Kidney (tissue), 13 donors: ENCODE measurements at regions not wholly inside any gene's neighbourhood (a gene's known extent, or its start where the extent isn't known, plus 50 kb on each side); places are given as distances from the start of the nearest gene placed in this dataset.

ENCODE experiments used
- DNase-seq, 5 donors: peaks; one replicate each; pipeline ENCODE4 v3.0.0-alpha.2; 2013 to 2020
- FAIRE-seq: peaks from 2 replicates; lab custom pipeline; 2012; peaks lifted over from hg19 to GRCh38; lab: Jason Lieb, UNC
- H3K27ac ChIP-seq, 2 donors: one replicate each; pipeline ENCODE4 v1.7.0; 2013; ENCODE audit warnings: low read depth in 2 of 2, low read length in 2 of 2, inconsistent platforms in 1 of 2
- H3K27me3 ChIP-seq: one replicate; pipeline ENCODE4 v1.7.1; 2013; ENCODE audit warnings: low read length, inconsistent platforms; ENCODE audit not compliant: control insufficient read depth, insufficient read depth
- H3K36me3 ChIP-seq, 3 donors: one replicate each; pipeline versions ENCODE4 v1.7.0 to v1.7.1; 2013; ENCODE audit warnings: low read length in 3 of 3, control low read depth in 1 of 3, inconsistent platforms in 1 of 3; ENCODE audit not compliant: insufficient read depth in 3 of 3, control insufficient read depth in 2 of 3
- H3K4me1 ChIP-seq, 3 donors: one replicate each; pipeline versions ENCODE4 v1.7.0 to v1.7.1; 2013; ENCODE audit warnings: low read length in 3 of 3, inconsistent platforms in 1 of 3, low read depth in 1 of 3; ENCODE audit not compliant: control insufficient read depth in 2 of 3, insufficient read depth in 2 of 3
- H3K4me3 ChIP-seq, 3 donors: one replicate each; pipeline versions ENCODE4 v1.7.0 to v1.8.1; 2013; ENCODE audit warnings: low read length in 3 of 3, control low read depth in 1 of 3, inconsistent platforms in 1 of 3
- H3K9ac ChIP-seq, 3 donors: one replicate each; pipeline versions ENCODE4 v1.7.0 to v1.7.1; 2013; ENCODE audit warnings: low read length in 3 of 3, control low read depth in 1 of 3, inconsistent platforms in 1 of 3
- H3K9me3 ChIP-seq, 3 donors: one replicate each; pipeline versions ENCODE4 v1.7.0 to v1.7.1; 2013; ENCODE audit warnings: low read length in 3 of 3, control low read depth in 1 of 3, inconsistent platforms in 1 of 3; ENCODE audit not compliant: control insufficient read depth in 2 of 3, insufficient read depth in 1 of 3
- CTCF ChIP-seq: IDR thresholded peaks from 3 replicates; pipeline ENCODE4 v1.5.1; 2012; ENCODE audit warnings: mild to moderate bottlenecking, moderate library complexity, borderline replicate concordance; ENCODE audit not compliant: insufficient read depth; ENCODE audit errors: extremely low read depth
- intact Hi-C: fragments of 100-400 bp; cut with DNase I; formaldehyde crosslinking; loops from one replicate; pipeline ENCODE4 v1.11.1; 2022
- donor health status: control.
- donor health status: control.
- donor health status: control.
- donor health status: control.
- donor health status: control.
- donor health status: DM: yes; HTN: yes; CAD: no.
- donor health status: Normal renal cell carcinoma (clear cell type).

GRCh38 chr6:140032189-140032588 lies 657.7 kb upstream of the CITED2 start:
- intact Hi-C loops = no loop called here
- H3K4me1 ChIP-seq = no peaks in the 10 kb centered on the region
- H3K9ac ChIP-seq = no peak overlapping the region
- H3K27ac ChIP-seq = no peak overlapping the region
- DNase-seq = no peak
- FAIRE-seq = no peak
- H3K4me3 ChIP-seq = no peak overlapping the region
- H3K36me3 ChIP-seq = no peaks in the 10 kb centered on the region
- TF ChIP-seq CTCF = no peak
- H3K9me3 ChIP-seq = peaks cover 2 to 11% (median 3%) of the 10 kb centered on the region in 3 donors
- H3K27me3 ChIP-seq = no peaks in the 10 kb centered on the region

- Histone ChIP-seq H3K9ac (no peak overlapping the region), H3K27ac (no peak overlapping the region), H3K27me3 (no peaks in the 10 kb centered on the region), H3K4me3 (no peak overlapping the region), H3K36me3 (no peaks in the 10 kb centered on the region), H3K9me3 (peaks cover 2 to 3% (median 3%) of the 10 kb centered on the region in 3 donors), H3K4me1 (no peaks in the 10 kb centered on the region)
- FAIRE-seq (peak; percentile 77), DNase-seq (no peak)
- TF ChIP-seq CTCF = no peak
- intact Hi-C loops = no loop called here
These were observed 655.1 kb upstream of the CITED2 start for GRCh38 chr6:140029551-140029950.

GRCh38 chr6:140027219-140027618 lies 652.8 kb upstream of the CITED2 start:
- Histone ChIP-seq H3K9me3 (peaks cover 2 to 3% (median 3%) of the 10 kb centered on the region in 3 donors), H3K4me1 (no peaks in the 10 kb centered on the region), H3K27me3 (no peaks in the 10 kb centered on the region), H3K27ac (no peak overlapping the region), H3K4me3 (no peak overlapping the region), H3K36me3 (no peaks in the 10 kb centered on the region), H3K9ac (no peak overlapping the region)
- TF ChIP-seq CTCF = no peak
- DNase-seq = no peak
- no peak for FAIRE-seq
- intact Hi-C loops = no loop called here

- FAIRE-seq = no peak
- Histone ChIP-seq H3K36me3 (no peaks in the 10 kb centered on the region), H3K4me3 (no peak overlapping the region)
These were observed 652.1 kb upstream of the CITED2 start for GRCh38 chr6:140026546-140026945.

More at GRCh38 chr6:140026546-140026945, 652.1 kb upstream of the CITED2 start:
- Histone ChIP-seq H3K4me1 (no peaks in the 10 kb centered on the region), H3K27ac (no peak overlapping the region), H3K9ac (no peak overlapping the region), H3K27me3 (no peaks in the 10 kb centered on the region), H3K9me3 (peaks cover 2 to 3% (median 3%) of the 10 kb centered on the region in 3 donors)
- intact Hi-C loops = no loop called here
- TF ChIP-seq CTCF = no peak
- no peak for DNase-seq
